GM19468 (cell line): ENCODE measurements at regions not wholly inside any gene's neighbourhood (a gene's known extent, or its start where the extent isn't known, plus 50 kb on each side); places are given as distances from the start of the nearest gene placed in this dataset.
A peak's percentile ranks its signal among the peaks of the same experiment; 100 is the strongest.
"Not testable (repeated sequence)": the region's sequence is repeated elsewhere in the genome, so short reads cannot be mapped to it uniquely, and the experiment has no call there.

Experiments
- ATAC-seq: cut with Tn5 transposase; IDR thresholded peaks from one replicate; pipeline ENCODE4 v1.9.1; 2021; ENCODE audit warnings: mild to moderate bottlenecking, moderate library complexity, moderate number of reproducible peaks; ENCODE audit not compliant: unreplicated experiment; ENCODE audit errors: extremely low read depth

DNA sequence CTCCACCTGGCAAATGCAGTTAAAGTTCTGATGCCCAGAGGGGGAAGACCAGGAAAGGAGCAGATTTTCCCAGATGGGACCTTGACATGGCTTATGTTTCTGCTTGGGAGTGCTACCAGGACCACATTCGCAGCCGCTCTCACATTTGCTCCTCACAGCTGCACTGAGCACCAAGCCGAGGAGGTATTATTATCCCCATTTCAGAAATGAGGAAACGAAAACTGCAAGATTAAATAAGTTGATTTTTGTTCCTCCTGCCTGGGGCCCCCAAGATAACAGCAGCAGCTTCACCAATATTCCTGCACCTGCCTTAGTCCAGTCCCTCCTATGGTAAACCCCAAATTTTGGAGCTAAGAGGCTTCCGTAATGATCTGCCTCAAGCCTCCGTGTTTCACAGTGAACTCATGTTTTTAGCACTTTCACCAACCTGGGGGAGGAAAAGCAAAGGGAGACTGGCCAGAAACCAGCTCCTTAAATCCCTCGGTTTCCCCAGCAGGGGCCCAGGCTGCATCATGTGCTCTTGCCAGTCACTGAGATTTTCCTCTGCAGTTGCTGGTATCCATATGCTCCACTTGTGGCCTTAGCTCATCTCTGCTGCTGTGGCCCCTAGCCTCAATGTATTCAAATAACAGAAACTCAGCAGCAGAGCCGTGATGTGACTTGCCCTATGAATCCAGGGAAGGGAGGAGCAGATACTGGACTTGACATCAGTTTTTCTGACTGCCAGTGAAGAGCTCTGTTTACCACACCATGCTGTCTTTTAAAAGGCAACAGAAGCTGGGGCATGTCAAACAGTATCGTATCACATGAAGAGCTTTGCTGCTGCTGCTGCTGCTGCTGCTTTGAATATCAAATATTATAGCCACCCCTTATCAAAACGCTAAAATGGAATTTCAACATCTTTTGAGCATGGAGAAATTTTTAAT is 95.5 kb upstream of the KLHL13 start:
- no peak for ATAC-seq

DNA sequence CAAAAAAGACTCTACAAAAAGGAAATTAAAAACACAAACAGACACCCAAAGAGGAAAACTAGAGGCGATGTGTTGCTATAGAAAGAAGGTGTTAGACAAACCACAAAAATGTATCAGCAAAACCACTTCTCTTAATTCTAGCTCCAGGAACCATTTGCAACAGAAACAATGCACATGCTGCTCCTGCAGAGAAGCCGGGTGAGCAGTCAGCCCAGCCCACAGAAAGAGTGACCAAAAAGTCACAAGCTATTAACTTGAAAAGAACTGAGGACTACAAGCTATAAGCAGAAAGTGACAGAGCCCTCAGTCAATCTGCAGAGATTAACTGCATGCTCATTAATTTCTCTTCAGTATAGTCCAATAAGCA is 96.2 kb upstream of the KLHL13 start:
- ATAC-seq: peak; percentile 70

DNA sequence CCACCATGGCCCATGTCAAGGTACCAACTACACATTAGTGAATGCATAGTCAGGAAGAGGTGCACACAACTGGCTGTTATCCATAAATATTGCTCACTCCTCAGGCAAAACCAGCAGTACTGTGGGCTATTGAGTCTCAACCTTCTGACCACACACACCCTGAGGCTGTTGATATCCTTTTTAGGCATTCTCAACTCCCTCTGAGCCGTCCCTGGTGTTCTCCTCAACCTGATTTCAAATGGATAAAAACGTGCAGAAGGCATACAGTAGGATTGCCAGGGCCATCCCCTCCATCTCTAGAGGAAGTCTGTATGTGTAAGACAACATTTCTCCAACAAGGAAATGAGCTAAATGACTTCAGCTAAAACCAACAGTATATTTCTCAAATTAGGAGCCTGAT is 98.7 kb upstream of the KLHL13 start:
- no peak for ATAC-seq

DNA sequence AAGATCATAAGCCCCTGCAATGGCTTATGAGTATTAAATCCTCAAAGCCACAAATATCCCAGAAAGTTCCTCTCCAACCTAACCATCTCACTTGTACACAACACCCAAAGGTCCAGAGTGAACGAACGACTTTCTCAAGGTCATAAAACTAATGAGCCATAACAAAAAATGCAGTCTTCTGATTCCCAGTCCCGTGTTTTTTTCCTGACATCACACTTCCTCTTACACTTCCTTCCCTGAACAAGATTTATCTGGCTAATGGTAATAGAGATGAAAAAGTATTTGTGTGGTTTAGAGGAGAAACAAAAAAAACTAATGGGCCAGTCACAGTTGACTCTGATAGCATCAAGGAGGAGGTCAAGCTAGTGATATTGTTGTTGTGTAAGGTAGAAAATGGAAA is 99.5 kb upstream of the KLHL13 start:
- ATAC-seq: no peak

DNA sequence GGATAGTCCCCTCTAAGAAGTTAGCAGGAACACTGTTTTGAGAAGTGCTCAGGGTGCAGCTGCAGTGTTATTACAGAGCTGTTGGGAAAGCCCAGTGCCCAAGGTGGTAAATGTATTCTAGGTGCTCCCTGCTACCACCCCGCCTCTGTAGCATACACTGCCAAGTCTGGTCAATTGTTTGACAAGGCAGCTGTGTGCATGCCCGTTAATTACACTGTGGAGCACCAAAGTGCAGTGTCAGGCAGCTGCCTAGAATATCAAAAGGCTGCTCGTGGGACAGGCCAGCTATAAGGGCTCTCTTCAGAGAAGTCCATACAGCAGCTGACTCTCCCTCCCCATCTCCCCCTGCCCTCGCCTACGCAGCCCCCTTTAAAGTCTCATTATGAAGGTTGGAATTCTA is 99.9 kb upstream of the KLHL13 start:
- no peak for ATAC-seq

DNA sequence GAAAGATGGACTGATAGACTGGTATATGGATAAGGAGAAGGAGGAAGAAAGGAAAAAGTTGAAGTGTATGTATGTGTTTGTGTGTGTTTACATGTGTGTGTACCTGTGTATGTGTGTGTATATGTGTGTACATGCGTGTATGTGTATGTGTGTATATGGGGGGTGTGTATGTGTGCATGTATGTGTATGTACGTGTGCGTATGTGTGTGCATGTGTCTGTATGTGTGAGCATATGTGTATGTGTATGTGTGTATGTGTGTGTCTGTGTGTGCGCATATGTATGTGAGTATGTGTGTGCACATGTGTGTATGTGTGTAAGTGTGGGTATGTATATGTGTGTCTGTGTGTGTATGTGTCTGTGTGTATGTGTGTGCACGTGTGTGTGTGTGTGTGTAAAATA is 101.5 kb upstream of the KLHL13 start:
- no peak for ATAC-seq

DNA sequence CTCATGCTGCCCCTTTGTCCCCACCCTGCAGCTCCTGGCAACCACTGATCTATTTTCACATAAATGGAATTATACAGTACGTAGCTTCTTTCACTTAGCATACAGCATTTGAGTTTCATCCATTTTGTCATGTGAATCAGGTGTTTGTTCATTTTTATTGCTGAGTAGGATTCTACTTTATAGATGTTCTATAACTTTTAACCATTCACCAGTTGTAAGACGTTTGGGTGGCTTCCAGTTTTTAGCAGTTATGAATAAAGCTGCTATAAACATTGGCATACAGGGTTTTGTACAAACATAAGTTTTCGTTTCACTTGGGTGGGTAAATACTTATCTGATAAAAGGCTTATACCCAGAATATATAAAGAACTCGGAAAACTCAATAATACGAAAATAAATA is 102.3 kb upstream of the KLHL13 start:
- ATAC-seq: no peak

DNA sequence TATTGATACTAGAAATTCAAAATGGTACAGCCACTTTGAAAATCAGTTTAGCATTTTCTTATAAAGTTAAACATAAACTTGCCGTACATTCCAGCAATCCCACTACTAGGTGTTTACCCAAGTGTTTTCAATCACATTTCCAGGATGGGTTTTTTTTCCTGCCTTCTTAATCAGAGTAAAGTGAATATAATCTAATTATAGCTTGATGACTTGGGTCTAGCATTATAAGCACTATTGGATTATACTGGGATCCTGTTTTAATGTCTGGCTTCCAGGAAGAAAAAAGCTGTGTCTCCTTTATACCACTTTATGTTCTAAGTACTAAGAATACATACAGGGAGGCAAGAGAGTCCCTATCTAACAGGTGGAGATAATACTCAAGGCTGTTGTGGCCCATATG is 103.3 kb upstream of the KLHL13 start:
- no peak for ATAC-seq

DNA sequence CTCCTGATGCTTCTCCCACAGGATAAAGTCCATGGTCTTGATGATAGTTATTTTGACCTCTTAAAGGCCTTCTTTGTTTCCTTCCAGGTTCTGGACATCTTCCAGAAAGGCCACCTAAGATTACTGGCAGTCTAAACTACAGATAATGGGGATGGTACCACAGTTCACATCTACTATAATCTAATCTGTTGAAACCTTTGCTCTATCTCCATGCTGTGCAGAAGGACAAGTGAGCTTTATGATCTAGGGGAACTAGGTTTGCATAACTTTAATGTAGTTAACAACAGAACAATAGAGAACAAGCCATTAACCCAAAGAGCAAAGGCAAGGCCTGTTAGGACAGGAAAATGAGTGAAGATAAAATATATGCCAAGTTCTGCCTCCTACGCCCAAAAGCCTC is 103.9 kb upstream of the KLHL13 start:
- no peak for ATAC-seq

DNA sequence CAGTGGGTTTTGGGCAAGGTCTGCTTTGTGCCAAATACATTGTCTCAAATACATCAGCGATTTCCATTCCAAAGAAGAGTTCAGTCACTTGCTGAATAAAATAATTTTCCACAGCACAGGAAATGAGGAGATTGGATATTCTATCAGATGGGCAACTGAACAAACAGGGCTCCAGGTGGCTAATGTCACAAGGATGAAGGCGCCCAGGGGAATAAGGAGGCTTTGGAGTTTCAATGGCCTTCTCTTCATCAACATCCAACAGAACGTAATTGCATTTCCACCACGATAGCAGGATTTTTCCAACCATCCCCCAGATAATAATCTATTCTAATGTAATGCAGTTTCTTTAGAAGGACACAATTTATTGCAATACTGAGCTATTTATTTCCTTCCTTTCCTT is 104.7 kb upstream of the KLHL13 start:
- no peak for ATAC-seq

DNA sequence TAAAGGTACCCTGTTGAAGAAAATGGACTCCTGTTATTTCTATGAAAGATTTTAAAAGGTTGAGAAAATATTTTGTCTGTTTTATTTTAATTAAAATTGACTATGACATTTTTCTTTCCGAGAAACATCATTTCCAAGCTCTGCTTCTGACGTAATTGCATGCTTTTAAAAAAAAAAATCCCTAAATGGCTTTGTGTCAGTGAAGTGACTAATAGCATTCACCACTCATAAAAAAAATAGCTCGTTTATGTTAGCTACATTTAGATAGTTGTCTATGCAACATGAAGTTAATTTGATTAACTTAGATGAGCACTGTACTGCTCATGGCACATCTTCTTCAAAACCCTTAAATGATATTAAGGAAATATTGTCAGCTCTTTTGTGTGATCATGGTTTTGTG is 105.1 kb upstream of the KLHL13 start:
- ATAC-seq: no peak

DNA sequence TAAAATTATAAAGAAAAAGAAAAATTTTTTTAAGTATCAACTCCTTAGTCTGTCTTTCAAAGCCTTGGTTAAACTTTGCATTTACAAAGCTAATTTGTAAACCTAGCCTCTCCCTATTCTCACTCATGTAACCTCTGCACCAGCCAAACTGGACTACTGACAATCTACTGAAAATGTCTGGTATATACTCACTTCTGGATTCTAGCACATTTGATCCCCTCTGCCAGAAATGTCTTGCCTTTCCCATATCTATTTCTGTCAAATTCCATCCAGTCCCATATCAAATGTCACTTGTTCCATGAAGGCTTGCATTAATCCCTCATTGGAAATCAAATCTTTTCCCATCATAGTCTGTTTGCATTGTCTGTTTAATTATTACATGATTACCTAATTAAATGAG is 105.8 kb upstream of the KLHL13 start:
- no peak for ATAC-seq

DNA sequence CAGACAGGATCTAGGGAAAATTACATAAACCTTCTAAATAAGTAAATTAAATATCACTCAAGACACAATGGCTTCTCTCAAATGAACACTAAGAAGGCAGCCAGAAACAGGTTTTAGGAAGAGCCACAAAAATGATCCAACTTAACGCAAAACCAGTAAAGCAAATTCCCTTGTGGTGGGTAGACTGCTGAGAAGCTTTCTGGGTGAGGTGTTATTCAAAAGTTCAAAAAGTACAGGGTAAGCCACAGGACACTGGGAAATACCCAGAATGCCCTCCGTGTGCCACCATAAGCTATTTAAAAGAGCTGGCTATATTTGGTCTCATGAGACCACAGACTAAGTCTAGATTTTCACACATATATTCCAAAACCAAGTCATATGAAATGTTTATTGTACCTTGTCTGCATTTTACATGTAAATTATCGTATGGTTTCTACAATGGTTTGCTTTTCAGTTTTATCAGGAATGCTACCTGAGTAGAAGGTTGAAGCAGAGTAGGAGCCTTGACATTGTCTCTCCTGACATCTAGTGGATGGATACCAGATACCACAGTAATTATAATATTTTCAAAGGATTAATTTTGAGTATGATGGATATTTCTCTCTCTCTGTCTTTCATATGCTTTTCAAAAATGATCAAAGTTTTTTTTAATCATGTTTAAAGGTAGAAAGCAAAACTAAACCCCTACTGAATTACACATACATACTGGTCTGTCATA is 109.3 kb upstream of the KLHL13 start:
- ATAC-seq: peak; percentile 71

DNA sequence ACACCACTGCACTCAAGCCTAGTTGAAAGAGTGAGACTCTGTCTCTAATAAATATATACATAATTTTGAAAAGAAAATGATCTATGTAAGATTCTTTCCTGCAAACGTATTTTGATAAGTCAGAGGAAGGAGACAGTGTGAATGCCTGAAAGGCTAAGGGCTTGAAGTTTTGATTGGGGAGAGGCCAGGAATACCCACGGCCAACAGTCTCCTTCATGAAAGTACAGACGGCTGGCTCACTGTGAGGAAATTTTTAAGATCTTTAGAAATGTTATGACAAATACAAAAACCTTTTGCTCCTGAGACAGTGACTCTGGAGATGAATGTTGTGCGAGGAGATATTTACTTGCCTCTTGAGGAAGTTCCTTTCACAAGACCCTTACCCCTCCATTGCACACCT is 111.4 kb upstream of the KLHL13 start:
- no peak for ATAC-seq

DNA sequence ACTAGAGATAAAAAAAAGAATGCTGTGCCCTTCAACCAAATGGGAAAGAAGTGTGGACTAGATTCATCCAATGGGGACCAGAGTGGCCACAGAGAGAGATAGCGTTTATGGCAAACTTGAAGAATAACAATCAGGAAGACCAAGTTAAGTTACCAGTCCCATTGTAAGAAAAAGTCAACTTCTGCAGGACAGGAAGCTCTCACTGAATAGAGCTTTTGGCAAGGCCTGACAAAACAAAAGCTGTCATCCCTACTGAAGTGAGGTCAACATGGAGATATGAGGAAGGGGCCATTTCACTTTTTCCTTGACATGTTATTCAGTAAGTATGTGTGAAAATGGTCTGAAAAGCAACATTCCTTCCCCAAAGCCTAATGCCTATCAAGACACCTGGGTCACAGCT is 111.8 kb upstream of the KLHL13 start:
- no peak for ATAC-seq

DNA sequence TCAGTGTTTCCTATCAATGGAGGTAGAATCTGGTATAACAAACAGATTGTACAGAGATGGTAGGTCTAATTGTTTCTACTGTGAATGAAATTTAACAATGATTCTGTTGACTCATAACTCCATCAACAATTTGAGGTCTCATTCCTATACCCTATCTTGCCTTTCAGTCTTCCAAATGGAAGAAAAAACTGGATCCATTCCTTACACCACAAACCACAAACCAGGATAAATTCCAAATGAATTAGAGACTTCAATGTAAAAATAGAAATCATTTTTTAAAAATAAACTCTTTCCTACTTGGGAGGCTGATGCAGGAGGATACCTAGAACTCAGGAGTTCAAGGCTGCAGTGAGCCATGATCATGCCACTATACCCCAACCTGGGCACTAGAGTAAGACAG is 114.4 kb upstream of the WDR44 start:
- ATAC-seq: no peak

DNA sequence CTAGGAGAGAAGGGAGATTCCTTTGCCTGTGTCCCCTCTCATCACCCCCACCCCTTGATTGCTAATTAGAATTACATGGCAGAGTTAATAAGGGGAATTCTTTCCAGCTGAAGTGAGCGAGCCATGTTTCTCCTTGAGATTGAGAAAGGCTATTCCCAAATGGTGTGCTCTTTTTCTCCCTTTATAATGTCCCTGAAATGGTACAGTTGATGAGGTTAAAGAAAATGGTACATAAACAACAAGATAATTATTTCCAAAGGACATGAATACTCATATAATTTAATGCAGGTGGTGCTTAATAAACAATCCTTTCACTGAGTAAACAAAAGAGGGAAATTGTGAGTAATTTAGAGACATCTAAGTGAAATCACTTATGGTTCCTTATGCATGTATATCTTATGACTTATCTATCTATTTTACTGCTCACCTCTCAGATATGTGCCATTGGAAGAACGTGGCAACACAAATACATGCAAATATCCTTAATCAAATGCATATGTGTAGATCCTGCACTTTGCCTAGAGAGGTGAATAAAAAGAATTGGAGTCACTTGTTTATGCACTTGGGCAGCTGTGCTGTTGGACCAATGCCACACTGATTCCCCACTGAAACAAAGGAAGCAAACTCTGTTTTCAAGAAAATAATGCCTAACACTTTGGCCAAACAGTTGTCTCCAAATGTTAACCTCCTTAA is 106.6 kb upstream of the WDR44 start:
- ATAC-seq: no peak

DNA sequence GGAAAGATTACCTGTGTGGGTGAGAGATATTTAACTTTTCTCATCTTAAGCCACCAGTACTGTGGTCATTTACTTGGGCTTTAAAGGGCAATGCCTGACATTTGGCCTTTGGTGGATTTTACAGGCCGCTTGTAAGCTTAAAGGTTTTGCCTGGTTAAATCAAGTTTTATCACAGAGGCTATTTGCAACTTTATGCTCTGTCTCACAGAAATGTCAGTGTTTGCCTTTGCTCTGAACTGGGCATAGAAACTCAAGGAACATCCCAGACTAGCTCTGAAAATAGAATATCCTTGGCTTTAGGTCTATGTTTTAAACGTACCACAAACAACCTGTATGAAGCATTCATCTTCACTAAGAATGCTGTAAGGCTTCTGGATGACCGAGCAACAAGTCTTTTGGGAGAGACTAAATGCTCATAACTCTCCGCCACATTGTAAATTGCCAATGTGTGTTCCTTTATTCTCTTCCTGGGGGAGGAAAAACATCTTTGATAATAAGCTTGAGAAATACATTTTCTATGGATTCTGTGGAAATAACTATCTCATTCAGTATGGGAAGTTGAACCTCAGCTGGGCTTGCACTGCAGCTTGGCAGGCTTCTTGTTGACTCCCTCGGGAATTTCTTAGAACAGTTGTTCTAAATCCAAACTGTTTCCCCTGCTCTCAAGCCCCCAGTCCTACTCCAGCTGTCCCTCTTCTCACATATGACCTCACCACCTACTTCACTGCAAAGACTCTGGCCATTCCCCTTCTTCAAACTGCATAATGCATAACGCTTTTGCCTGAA is 105.8 kb upstream of the WDR44 start:
- ATAC-seq: no peak

DNA sequence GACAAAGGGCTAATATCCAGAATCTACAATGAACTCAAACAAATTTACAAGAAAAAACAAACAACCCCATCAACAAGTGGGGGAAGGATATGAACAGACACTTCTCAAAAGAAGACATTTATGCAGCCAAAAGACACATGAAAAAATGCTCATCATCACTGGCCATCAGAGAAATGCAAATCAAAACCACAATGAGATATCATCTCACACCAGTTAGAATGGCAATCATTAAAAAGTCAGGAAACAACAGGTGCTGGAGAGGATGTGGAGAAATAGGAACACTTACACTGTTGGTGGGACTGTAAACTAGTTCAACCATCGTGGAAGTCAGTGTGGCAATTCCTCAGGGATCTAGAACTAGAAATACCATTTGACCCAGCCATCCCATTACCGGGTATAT is 98.9 kb upstream of the WDR44 start:
- not testable (repeated sequence) for ATAC-seq

DNA sequence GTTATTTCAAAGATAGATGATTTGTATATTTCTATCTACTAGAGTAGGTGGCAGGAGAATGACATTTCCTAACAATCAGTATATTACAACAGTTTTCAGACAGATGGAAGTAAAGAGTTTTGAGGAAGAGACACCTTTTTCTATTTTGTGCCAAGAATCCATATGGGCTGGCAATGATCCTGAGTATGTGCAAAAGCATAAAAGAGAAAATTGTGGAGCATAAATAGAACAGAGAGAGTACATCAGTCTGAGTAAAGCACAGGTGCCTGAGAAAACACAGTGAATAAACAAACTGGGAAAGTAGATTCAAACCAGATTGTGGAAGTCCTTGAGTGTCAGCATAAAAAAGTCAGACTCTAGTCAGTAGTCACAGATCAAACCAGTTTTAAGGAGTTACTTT is 96.8 kb upstream of the WDR44 start:
- ATAC-seq: no peak
